ENCODE measurements at regions not wholly inside any gene's neighbourhood (a gene's known extent, or its start where the extent isn't known, plus 50 kb on each side); places are given as distances from the start of the nearest gene placed in this dataset.

DNA sequence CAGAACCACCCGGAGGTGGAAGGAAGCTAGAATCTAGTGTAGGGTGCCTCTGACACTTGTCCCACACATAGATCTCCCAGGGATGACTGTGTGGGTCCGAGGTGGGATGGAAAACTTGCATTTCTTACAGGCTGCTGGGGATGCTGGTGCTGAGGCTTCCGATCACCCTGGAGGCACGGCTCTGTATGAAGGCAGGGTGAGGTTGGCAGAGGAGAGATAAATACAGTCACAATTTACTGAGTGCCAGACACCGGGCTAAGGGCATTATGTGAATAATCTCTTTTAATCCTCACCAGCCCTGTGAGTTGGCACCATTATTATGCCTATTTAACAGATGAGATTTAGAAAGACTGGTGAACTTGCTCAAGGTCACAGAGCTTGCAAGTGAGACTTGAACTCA lies 250.2 kb upstream of the RREB1 start:
- TF ChIP-seq, protein P1, sequence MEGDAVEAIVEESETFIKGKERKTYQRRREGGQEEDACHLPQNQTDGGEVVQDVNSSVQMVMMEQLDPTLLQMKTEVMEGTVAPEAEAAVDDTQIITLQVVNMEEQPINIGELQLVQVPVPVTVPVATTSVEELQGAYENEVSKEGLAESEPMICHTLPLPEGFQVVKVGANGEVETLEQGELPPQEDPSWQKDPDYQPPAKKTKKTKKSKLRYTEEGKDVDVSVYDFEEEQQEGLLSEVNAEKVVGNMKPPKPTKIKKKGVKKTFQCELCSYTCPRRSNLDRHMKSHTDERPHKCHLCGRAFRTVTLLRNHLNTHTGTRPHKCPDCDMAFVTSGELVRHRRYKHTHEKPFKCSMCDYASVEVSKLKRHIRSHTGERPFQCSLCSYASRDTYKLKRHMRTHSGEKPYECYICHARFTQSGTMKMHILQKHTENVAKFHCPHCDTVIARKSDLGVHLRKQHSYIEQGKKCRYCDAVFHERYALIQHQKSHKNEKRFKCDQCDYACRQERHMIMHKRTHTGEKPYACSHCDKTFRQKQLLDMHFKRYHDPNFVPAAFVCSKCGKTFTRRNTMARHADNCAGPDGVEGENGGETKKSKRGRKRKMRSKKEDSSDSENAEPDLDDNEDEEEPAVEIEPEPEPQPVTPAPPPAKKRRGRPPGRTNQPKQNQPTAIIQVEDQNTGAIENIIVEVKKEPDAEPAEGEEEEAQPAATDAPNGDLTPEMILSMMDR (conservative IDR thresholded peaks at IDR 0.05), result no peak
- peaks cover 6% of the 10 kb centered on the region for H3K27me3 Mint-ChIP-seq (ENCODE audit: low read depth)
- no peaks in the 10 kb centered on the region for H3K36me3 Mint-ChIP-seq (ENCODE audit: low read depth)
- DNase-seq (ENCODE audit: low read depth, low spot score), result no peak
- no peak overlapping the region for H3K4me3 Mint-ChIP-seq
- H3K4me1 Mint-ChIP-seq, result peaks cover 14% of the 10 kb centered on the region
- H3K9me3 Mint-ChIP-seq, result no peaks in the 10 kb centered on the region
- no peak overlapping the region for H3K27ac Mint-ChIP-seq (ENCODE audit: unreplicated experiment)

DNA sequence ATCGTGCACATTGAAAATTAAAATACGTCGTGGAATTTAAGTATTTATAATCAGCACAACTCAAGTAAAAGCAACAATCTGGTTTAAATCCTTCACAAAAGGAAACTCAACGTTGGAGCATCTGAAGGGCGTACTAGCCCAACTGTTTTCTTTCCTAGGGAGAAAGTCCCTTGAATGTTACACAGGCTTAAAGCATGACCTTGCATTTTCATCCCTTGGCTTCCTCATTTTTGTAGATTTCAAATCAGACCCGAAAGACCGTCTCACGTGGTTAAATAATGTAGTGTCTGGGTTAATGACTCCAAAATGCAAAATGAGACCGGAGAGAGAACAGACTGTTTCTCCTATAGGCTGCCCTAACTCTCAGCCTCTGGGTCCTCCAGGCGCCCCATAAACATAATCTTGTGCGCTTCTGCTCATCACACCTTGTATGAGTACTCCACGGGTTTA lies 249.2 kb upstream of the RREB1 start:
- DNase-seq (ENCODE audit: low read depth, low spot score), result no peak
- Mint-ChIP-seq H3K9me3 (no peaks in the 10 kb centered on the region), H3K36me3 (ENCODE audit: low read depth) (no peaks in the 10 kb centered on the region), H3K27ac (ENCODE audit: unreplicated experiment) (no peak overlapping the region), H3K27me3 (ENCODE audit: low read depth) (peaks cover 6% of the 10 kb centered on the region), H3K4me1 (peaks cover 14% of the 10 kb centered on the region), H3K4me3 (no peak overlapping the region)
- TF ChIP-seq, protein P1 (conservative IDR thresholded peaks at IDR 0.05), result no peak

DNA sequence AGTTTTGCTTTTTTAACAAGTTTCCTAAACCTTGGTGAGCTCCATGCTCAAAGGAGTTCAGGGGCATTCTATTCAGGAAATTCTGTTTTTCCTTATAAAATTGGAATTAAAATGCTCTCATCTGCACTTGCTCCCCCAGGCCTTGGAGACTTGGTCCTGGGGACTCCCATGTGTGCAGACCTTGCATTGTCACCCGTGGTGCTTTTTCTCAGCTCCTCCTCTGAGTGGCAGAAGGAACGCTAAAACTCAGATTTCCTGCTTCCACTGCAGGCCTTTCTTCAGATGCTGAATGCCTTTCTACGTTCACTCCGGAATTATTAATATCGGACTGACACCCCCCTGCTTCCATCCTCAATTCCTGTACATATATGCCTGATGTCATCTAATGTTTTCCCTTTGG lies 248.7 kb upstream of the RREB1 start:
- TF ChIP-seq, protein P1 (conservative IDR thresholded peaks at IDR 0.05), result no peak
- peaks cover 6% of the 10 kb centered on the region for H3K27me3 Mint-ChIP-seq (ENCODE audit: low read depth)
- no peaks in the 10 kb centered on the region for H3K36me3 Mint-ChIP-seq (ENCODE audit: low read depth)
- DNase-seq (ENCODE audit: low read depth, low spot score), result no peak
- H3K9me3 Mint-ChIP-seq, result peaks cover 2% of the 10 kb centered on the region
- H3K4me3 Mint-ChIP-seq, result no peak overlapping the region
- H3K27ac Mint-ChIP-seq (ENCODE audit: unreplicated experiment), result no peak overlapping the region
- H3K4me1 Mint-ChIP-seq, result peaks cover 18% of the 10 kb centered on the region

DNA sequence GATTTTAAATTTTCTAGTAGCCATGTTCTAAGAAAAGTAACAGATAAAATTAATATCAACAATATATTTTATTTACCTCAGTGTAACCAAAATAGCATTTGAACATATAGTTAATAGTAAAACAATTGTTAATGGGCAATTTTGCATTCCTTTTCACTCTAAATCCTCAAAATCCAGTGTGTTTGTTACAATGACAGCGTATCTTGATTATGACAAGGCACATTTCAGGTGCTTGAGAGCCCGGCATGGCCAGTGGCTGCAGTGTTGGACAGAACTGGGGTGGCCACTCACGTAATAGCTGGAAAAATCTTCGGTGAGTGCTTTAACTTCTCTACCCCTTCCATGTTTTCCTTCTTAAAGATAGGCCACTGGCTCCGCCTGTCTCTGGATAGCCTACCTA lies 248.0 kb upstream of the RREB1 start:
- H3K27ac Mint-ChIP-seq (ENCODE audit: unreplicated experiment), result no peak overlapping the region
- H3K4me3 Mint-ChIP-seq, result no peak overlapping the region
- TF ChIP-seq, protein P1 (conservative IDR thresholded peaks at IDR 0.05), result no peak
- H3K27me3 Mint-ChIP-seq (ENCODE audit: low read depth), result peaks cover 6% of the 10 kb centered on the region
- no peak for DNase-seq (ENCODE audit: low read depth, low spot score)
- H3K36me3 Mint-ChIP-seq (ENCODE audit: low read depth), result no peaks in the 10 kb centered on the region
- H3K9me3 Mint-ChIP-seq, result peaks cover 2% of the 10 kb centered on the region
- H3K4me1 Mint-ChIP-seq, result peaks cover 22% of the 10 kb centered on the region

DNA sequence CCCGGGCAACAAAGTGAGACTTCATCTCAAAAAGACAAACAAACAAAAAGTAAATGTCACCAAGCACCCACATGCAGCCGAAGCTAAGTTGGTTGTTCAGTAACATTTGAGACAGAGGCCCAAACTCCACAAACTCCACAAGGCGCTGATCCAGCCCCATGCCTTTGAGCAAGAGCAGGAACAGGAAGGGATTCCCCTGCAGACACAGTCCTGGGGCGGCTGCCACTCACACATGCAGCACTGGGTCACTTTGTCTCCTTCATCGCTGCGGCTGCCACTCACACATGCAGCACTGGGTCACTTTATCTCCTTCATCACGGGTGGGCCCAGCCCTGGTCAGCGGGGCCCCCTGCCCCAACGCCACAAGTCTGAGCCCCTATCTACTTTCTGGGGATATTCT lies 246.9 kb upstream of the RREB1 start:
- peaks cover 2% of the 10 kb centered on the region for H3K9me3 Mint-ChIP-seq
- H3K4me3 Mint-ChIP-seq, result no peak overlapping the region
- H3K36me3 Mint-ChIP-seq (ENCODE audit: low read depth), result no peaks in the 10 kb centered on the region
- H3K27ac Mint-ChIP-seq (ENCODE audit: unreplicated experiment), result no peak overlapping the region
- no peak for DNase-seq (ENCODE audit: low read depth, low spot score)
- TF ChIP-seq, protein P1 (conservative IDR thresholded peaks at IDR 0.05), result no peak
- peaks cover 6% of the 10 kb centered on the region for H3K27me3 Mint-ChIP-seq (ENCODE audit: low read depth)
- H3K4me1 Mint-ChIP-seq, result peaks cover 27% of the 10 kb centered on the region
